PFSK-1 (cell line): ENCODE measurements at regions not wholly inside any gene's neighbourhood (a gene's known extent, or its start where the extent isn't known, plus 50 kb on each side); places are given as distances from the start of the nearest gene placed in this dataset.

Experiments used
- FOXP2 ChIP-seq: optimal IDR thresholded peaks from 2 replicates; pipeline ENCODE3; 2011; ENCODE audit warnings: borderline replicate concordance, control low read depth, inconsistent platforms; ENCODE audit not compliant: insufficient read depth; ENCODE audit errors: extremely low read length, extremely low read depth
- POLR2AphosphoS5 ChIP-seq: IDR thresholded peaks from 2 replicates; pipeline ENCODE4 v1.6.1; 2012; ENCODE audit warnings: low read depth, mild to moderate bottlenecking, control low read depth, low read length, moderate library complexity
- SIN3A ChIP-seq: IDR thresholded peaks from 2 replicates; pipeline ENCODE4 v1.6.1; 2012; ENCODE audit warnings: mild to moderate bottlenecking, low read length, moderate library complexity, borderline replicate concordance; ENCODE audit not compliant: insufficient read depth
- TAF1 ChIP-seq: IDR thresholded peaks from 2 replicates; pipeline ENCODE4 v1.6.1; 2012; ENCODE audit warnings: low read length, control low read depth, borderline replicate concordance; ENCODE audit not compliant: insufficient read depth
- TF ChIP-seq, protein P1 (sequence below), 2 experiments: IDR thresholded peaks; 2 replicates each; pipeline versions ENCODE4 v1.6.1 to v1.8.0; 2011 to 2012; ENCODE audit warnings: low read depth in 2 of 2, low read length in 2 of 2, control low read depth in 1 of 2, inconsistent platforms in 1 of 2, mild to moderate bottlenecking in 1 of 2, moderate library complexity in 1 of 2; ENCODE audit not compliant: insufficient read depth in 1 of 2

DNA sequence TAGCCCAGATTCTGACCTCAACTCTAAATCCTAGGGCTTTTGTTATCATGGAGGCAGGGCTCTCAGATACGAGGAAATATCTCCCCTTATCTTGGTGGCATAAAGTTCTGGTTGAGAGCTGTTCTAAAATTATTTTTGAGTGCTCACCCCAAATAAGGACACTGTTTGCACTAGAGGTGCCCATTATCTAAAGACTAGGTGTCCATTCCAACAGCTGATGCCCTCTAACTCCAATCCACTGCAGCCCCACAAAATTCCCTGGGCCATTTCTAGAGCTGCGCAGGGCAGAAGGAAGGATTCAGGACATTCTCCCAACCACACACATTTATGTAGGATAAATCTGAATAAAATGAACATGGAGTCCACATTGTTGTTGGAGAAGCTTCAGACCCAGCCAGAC is 301.9 kb downstream of the FGFR2 start:
- TF ChIP-seq, protein P1, sequence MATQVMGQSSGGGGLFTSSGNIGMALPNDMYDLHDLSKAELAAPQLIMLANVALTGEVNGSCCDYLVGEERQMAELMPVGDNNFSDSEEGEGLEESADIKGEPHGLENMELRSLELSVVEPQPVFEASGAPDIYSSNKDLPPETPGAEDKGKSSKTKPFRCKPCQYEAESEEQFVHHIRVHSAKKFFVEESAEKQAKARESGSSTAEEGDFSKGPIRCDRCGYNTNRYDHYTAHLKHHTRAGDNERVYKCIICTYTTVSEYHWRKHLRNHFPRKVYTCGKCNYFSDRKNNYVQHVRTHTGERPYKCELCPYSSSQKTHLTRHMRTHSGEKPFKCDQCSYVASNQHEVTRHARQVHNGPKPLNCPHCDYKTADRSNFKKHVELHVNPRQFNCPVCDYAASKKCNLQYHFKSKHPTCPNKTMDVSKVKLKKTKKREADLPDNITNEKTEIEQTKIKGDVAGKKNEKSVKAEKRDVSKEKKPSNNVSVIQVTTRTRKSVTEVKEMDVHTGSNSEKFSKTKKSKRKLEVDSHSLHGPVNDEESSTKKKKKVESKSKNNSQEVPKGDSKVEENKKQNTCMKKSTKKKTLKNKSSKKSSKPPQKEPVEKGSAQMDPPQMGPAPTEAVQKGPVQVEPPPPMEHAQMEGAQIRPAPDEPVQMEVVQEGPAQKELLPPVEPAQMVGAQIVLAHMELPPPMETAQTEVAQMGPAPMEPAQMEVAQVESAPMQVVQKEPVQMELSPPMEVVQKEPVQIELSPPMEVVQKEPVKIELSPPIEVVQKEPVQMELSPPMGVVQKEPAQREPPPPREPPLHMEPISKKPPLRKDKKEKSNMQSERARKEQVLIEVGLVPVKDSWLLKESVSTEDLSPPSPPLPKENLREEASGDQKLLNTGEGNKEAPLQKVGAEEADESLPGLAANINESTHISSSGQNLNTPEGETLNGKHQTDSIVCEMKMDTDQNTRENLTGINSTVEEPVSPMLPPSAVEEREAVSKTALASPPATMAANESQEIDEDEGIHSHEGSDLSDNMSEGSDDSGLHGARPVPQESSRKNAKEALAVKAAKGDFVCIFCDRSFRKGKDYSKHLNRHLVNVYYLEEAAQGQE (IDR thresholded peaks at IDR 0.05; ENCODE audit: insufficient read depth in 1 of 2, low read depth in 2 of 2, low read length in 2 of 2), result no peak
- TF ChIP-seq POLR2AphosphoS5 (no peak), TAF1 (no peak), FOXP2 (no peak), SIN3A (no peak)
